ENCODE measurements at regions not wholly inside any gene's neighbourhood (a gene's known extent, or its start where the extent isn't known, plus 50 kb on each side); places are given as distances from the start of the nearest gene placed in this dataset.

- BruUV-seq (replicated peaks) = no TSS peak
- Histone ChIP-seq H3K27me3 (ENCODE audit: control insufficient read depth in 1 of 2, insufficient read depth in 2 of 2, low read length in 2 of 2) (no peaks in the 10 kb centered on the region), H3K36me3 (replicated peaks in 1 of 2; ENCODE audit: control insufficient read depth in 1 of 2, insufficient read depth in 2 of 2, low read length in 2 of 2) (no peaks in the 10 kb centered on the region), H3K9ac (ENCODE audit: insufficient read depth, low read depth, low read length) (no peak overlapping the region), H4K20me1 (ENCODE audit: insufficient read depth, low read length) (no peaks in the 10 kb centered on the region), H2AFZ (ENCODE audit: low read length) (no peak overlapping the region), H3K79me2 (ENCODE audit: insufficient read depth, low read length) (no peaks in the 10 kb centered on the region), H3K4me1 (ENCODE audit: insufficient read depth, low read length) (no peaks in the 10 kb centered on the region), H3K4me3 (replicated peaks in 1 of 3; ENCODE audit: insufficient read depth in 1 of 3, low read depth in 2 of 3, low read length in 3 of 3) (no peak overlapping the region), H3K9me3 (ENCODE audit: low read length) (peaks cover 74% of the 10 kb centered on the region), H3K4me2 (ENCODE audit: low read depth, low read length) (no peak overlapping the region), H3K27ac (ENCODE audit: extremely low read length, insufficient read depth, low read length) (no peak overlapping the region)
- CTCF ChIA-PET (ENCODE audit: low intra/inter-chr PET ratio, low total read pairs) = no interaction called here
- no peak for FAIRE-seq
- in situ Hi-C loops (cut with HindIII; ENCODE audit: extremely low pct_ligation_motif_present, low pct_unique_long_range_greater_than_20kb) (no loop called here), intact Hi-C loops (cut with micrococcal nuclease; ENCODE audit: unreplicated experiment) (no loop called here)
- 0% methylated on average over 3 of the region's 3 CpGs for WGBS (ENCODE audit: low lambda C conversion rate)
- TF ChIP-seq HOXA7 (CRISPR knock-in tag; IDR thresholded peaks at IDR 0.05) = no peak
- no peak for TF ChIP-seq ZNF547 (CRISPR knock-in tag; IDR thresholded peaks at IDR 0.05)
- no peak for TF ChIP-seq CREM (IDR thresholded peaks at IDR 0.05)
- TF ChIP-seq CREM (CRISPR knock-in tag; IDR thresholded peaks at IDR 0.05) = no peak
- no peak for TF ChIP-seq PRMT3 (CRISPR knock-in tag; IDR thresholded peaks at IDR 0.05; ENCODE audit: borderline replicate concordance, low read depth)
- TF ChIP-seq, protein P1, sequence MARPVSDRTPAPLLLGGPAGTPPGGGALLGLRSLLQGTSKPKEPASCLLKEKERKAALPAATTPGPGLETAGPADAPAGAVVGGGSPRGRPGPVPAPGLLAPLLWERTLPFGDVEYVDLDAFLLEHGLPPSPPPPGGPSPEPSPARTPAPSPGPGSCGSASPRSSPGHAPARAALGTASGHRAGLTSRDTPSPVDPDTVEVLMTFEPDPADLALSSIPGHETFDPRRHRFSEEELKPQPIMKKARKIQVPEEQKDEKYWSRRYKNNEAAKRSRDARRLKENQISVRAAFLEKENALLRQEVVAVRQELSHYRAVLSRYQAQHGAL (CRISPR knock-in tag; IDR thresholded peaks at IDR 0.05; ENCODE audit: not compliant biosample characterization) = no peak
- no peak for TF ChIP-seq ZNF350 (CRISPR knock-in tag; IDR thresholded peaks at IDR 0.05; ENCODE audit: borderline replicate concordance, low read depth)
- no peak for TF ChIP-seq ATF1 (CRISPR knock-in tag; IDR thresholded peaks at IDR 0.05)
- no peak for TF ChIP-seq NFE2L2 (IDR thresholded peaks at IDR 0.05; ENCODE audit: low read length)
- no peak for TF ChIP-seq ZNF768 (CRISPR knock-in tag; IDR thresholded peaks at IDR 0.05)
- TF ChIP-seq ZSCAN22 (CRISPR knock-in tag; IDR thresholded peaks at IDR 0.05) = no peak
- no peak for TF ChIP-seq SOX13 (IDR thresholded peaks at IDR 0.05)
- no peak for TF ChIP-seq SOX13 (CRISPR knock-in tag; conservative IDR thresholded peaks at IDR 0.05 in 1 of 2, IDR thresholded peaks at IDR 0.05 in 1 of 2)
- no peak for TF ChIP-seq ELK4 (CRISPR knock-in tag; IDR thresholded peaks at IDR 0.05; ENCODE audit: borderline replicate concordance)
- no peak for TF ChIP-seq MED13 (CRISPR knock-in tag; IDR thresholded peaks at IDR 0.05)
- no peak for TF ChIP-seq ZNF773 (CRISPR knock-in tag; IDR thresholded peaks at IDR 0.05; ENCODE audit: borderline replicate concordance)
- TF ChIP-seq TCF12 (IDR thresholded peaks at IDR 0.05) = no peak
- no peak for TF ChIP-seq TCF12 (CRISPR knock-in tag; IDR thresholded peaks at IDR 0.05)
- POLR2A ChIA-PET = no interaction called here
- ATAC-seq = no peak
- DNase-seq (ENCODE audit: low spot score) = no peak
These were observed 601.5 kb downstream of the KCNH5 start for GRCh38 chr14:62443796-62444195.

Measured in HepG2 (cell line).